ENCODE measurements at regions not wholly inside any gene's neighbourhood (a gene's known extent, or its start where the extent isn't known, plus 50 kb on each side); places are given as distances from the start of the nearest gene placed in this dataset.

DNA sequence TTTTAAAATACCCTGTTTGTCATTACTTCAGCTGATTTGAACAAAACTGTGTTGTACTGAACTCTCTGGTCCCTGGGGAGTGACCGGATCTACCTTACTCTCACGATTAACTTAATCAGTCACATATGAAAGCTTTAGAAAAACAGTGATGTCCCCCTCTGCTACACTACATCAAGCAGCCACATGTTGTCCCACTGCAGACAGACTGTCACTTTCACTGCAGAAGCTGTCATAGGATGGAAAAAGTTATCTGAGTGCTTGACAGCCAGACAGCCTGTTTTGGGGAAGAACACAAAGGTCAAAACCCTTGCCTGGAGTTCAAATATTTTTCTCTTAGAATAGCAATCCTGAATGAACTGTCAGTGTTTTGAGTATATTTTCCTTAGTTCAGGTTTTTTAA is 546.4 kb downstream of the DTWD2 start:
- Histone ChIP-seq H3K36me3 (ENCODE audit: control insufficient read depth, low read length) (no peaks in the 10 kb centered on the region), H3K27ac (ENCODE audit: low read depth, low read length) (no peak overlapping the region), H3K4me2 (ENCODE audit: low read length) (no peak overlapping the region), H3F3A (ENCODE audit: control insufficient read depth, insufficient read depth) (no peaks in the 10 kb centered on the region), H3K9me3 (ENCODE audit: control insufficient read depth, insufficient read depth, low read length) (no peaks in the 10 kb centered on the region), H3K9me2 (replicated peaks; ENCODE audit: control insufficient read depth, low read length) (no peaks in the 10 kb centered on the region), H3K4me1 (ENCODE audit: control insufficient read depth, low read length) (no peaks in the 10 kb centered on the region), H3K27me3 (ENCODE audit: control insufficient read depth, low read length) (no peaks in the 10 kb centered on the region), H3K79me2 (ENCODE audit: control insufficient read depth, low read length) (no peaks in the 10 kb centered on the region), H4K20me1 (ENCODE audit: control insufficient read depth, insufficient read depth, low read depth, low read length) (no peaks in the 10 kb centered on the region), H3K4me3 (ENCODE audit: low read length) (no peak overlapping the region)
- TF ChIP-seq EZH2phosphoT487 (IDR thresholded peaks at IDR 0.05; ENCODE audit: borderline replicate concordance, low read length), result no peak
- TF ChIP-seq, protein P1, sequence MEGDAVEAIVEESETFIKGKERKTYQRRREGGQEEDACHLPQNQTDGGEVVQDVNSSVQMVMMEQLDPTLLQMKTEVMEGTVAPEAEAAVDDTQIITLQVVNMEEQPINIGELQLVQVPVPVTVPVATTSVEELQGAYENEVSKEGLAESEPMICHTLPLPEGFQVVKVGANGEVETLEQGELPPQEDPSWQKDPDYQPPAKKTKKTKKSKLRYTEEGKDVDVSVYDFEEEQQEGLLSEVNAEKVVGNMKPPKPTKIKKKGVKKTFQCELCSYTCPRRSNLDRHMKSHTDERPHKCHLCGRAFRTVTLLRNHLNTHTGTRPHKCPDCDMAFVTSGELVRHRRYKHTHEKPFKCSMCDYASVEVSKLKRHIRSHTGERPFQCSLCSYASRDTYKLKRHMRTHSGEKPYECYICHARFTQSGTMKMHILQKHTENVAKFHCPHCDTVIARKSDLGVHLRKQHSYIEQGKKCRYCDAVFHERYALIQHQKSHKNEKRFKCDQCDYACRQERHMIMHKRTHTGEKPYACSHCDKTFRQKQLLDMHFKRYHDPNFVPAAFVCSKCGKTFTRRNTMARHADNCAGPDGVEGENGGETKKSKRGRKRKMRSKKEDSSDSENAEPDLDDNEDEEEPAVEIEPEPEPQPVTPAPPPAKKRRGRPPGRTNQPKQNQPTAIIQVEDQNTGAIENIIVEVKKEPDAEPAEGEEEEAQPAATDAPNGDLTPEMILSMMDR (IDR thresholded peaks at IDR 0.05; ENCODE audit: low read depth, low read length, poor library complexity, severe bottlenecking), result no peak

DNA sequence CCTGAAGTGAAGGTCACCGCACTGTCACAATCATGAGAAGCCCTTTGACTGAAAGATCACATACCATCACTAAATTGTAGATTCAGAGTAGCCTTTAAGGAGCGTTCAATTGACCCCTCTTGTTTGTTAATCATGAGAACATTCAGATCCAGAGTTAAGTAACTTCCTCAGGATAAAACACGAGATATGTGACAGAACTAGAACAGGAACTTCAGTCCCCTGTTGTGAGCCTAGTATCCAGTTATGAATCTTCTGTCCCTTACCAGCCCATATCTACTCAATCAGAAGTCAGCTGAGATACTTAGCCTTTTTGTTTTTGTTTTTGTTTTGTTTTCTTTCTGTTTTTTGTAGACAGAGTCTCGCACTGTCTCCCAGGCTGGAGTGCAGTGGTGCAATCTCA is 547.3 kb downstream of the DTWD2 start:
- H3K27me3 ChIP-seq (ENCODE audit: control insufficient read depth, low read length), result no peaks in the 10 kb centered on the region
- no peaks in the 10 kb centered on the region for H3K9me2 ChIP-seq (replicated peaks; ENCODE audit: control insufficient read depth, low read length)
- H3K4me3 ChIP-seq (ENCODE audit: low read length), result no peak overlapping the region
- no peak overlapping the region for H3K27ac ChIP-seq (ENCODE audit: low read depth, low read length)
- H4K20me1 ChIP-seq (ENCODE audit: control insufficient read depth, insufficient read depth, low read depth, low read length), result no peaks in the 10 kb centered on the region
- TF ChIP-seq, protein P1 (IDR thresholded peaks at IDR 0.05; ENCODE audit: low read depth, low read length, poor library complexity, severe bottlenecking), result no peak
- no peak for TF ChIP-seq EZH2phosphoT487 (IDR thresholded peaks at IDR 0.05; ENCODE audit: borderline replicate concordance, low read length)
- no peaks in the 10 kb centered on the region for H3K9me3 ChIP-seq (ENCODE audit: control insufficient read depth, insufficient read depth, low read length)
- no peaks in the 10 kb centered on the region for H3K4me1 ChIP-seq (ENCODE audit: control insufficient read depth, low read length)
- no peaks in the 10 kb centered on the region for H3F3A ChIP-seq (ENCODE audit: control insufficient read depth, insufficient read depth)
- no peaks in the 10 kb centered on the region for H3K36me3 ChIP-seq (ENCODE audit: control insufficient read depth, low read length)
- no peak overlapping the region for H3K4me2 ChIP-seq (ENCODE audit: low read length)
- H3K79me2 ChIP-seq (ENCODE audit: control insufficient read depth, low read length), result no peaks in the 10 kb centered on the region

DNA sequence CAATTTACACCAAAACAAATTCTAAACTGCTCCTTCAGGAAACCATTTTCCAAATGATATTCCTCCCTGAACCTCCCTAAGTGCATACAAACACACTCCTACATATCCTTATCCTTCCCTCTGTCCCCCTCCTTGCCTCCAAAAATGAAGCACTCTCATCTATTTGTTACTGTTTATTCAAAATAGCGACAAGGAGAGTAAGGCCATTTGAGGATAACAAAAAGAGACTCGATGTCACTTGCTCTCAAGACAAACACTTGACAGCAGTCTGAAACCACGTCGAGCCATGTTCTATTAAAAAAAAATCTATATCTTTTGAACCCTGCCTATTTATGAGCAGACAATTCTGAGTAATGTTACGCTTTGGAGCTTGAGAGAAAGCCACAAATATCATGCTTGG is 547.9 kb downstream of the DTWD2 start:
- Histone ChIP-seq H3K4me3 (ENCODE audit: low read length) (no peak overlapping the region), H3K4me2 (ENCODE audit: low read length) (no peak overlapping the region), H3F3A (ENCODE audit: control insufficient read depth, insufficient read depth) (no peaks in the 10 kb centered on the region), H3K36me3 (ENCODE audit: control insufficient read depth, low read length) (no peaks in the 10 kb centered on the region), H3K4me1 (ENCODE audit: control insufficient read depth, low read length) (no peaks in the 10 kb centered on the region), H3K9me2 (replicated peaks; ENCODE audit: control insufficient read depth, low read length) (no peaks in the 10 kb centered on the region), H3K9me3 (ENCODE audit: control insufficient read depth, insufficient read depth, low read length) (no peaks in the 10 kb centered on the region), H4K20me1 (ENCODE audit: control insufficient read depth, insufficient read depth, low read depth, low read length) (no peaks in the 10 kb centered on the region), H3K79me2 (ENCODE audit: control insufficient read depth, low read length) (no peaks in the 10 kb centered on the region), H3K27me3 (ENCODE audit: control insufficient read depth, low read length) (no peaks in the 10 kb centered on the region), H3K27ac (ENCODE audit: low read depth, low read length) (no peak overlapping the region)
- TF ChIP-seq, protein P1 (IDR thresholded peaks at IDR 0.05; ENCODE audit: low read depth, low read length, poor library complexity, severe bottlenecking), result no peak
- TF ChIP-seq EZH2phosphoT487 (IDR thresholded peaks at IDR 0.05; ENCODE audit: borderline replicate concordance, low read length), result no peak

DNA sequence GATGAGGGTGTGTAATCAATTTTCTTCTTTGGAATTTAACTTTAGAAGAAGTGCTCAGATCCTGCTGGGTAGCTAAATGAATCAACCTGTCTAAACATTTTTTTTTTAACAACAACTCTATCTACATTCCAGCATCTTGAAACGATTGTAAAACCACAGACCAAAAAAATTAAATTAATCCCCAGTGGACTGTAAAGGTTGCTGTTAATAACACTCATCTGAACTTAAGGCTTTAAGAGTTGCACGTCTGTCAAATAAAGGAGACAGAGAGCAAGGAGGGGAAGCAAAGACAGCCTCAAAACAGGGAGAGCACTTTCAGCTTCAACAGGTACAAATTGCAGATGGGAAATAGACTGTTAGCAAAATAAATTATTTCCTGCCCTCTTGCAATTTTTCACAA is 548.5 kb downstream of the DTWD2 start:
- no peaks in the 10 kb centered on the region for H3K79me2 ChIP-seq (ENCODE audit: control insufficient read depth, low read length)
- H3K9me3 ChIP-seq (ENCODE audit: control insufficient read depth, insufficient read depth, low read length), result no peaks in the 10 kb centered on the region
- H4K20me1 ChIP-seq (ENCODE audit: control insufficient read depth, insufficient read depth, low read depth, low read length), result no peaks in the 10 kb centered on the region
- no peak overlapping the region for H3K27ac ChIP-seq (ENCODE audit: low read depth, low read length)
- no peaks in the 10 kb centered on the region for H3F3A ChIP-seq (ENCODE audit: control insufficient read depth, insufficient read depth)
- H3K4me1 ChIP-seq (ENCODE audit: control insufficient read depth, low read length), result no peaks in the 10 kb centered on the region
- no peaks in the 10 kb centered on the region for H3K36me3 ChIP-seq (ENCODE audit: control insufficient read depth, low read length)
- no peak overlapping the region for H3K4me2 ChIP-seq (ENCODE audit: low read length)
- H3K4me3 ChIP-seq (ENCODE audit: low read length), result no peak overlapping the region
- H3K27me3 ChIP-seq (ENCODE audit: control insufficient read depth, low read length), result no peaks in the 10 kb centered on the region
- TF ChIP-seq, protein P1 (IDR thresholded peaks at IDR 0.05; ENCODE audit: low read depth, low read length, poor library complexity, severe bottlenecking), result no peak
- no peak for TF ChIP-seq EZH2phosphoT487 (IDR thresholded peaks at IDR 0.05; ENCODE audit: borderline replicate concordance, low read length)
- H3K9me2 ChIP-seq (replicated peaks; ENCODE audit: control insufficient read depth, low read length), result no peaks in the 10 kb centered on the region
